Small intestine (tissue), 7 donors: ENCODE measurements at regions not wholly inside any gene's neighbourhood (a gene's known extent, or its start where the extent isn't known, plus 50 kb on each side); places are given as distances from the start of the nearest gene placed in this dataset.
"Not testable (repeated sequence)": the region's sequence is repeated elsewhere in the genome, so short reads cannot be mapped to it uniquely, and the experiment has no call there.

ENCODE experiments used
- DNase-seq, 2 donors: peaks; one replicate each; pipeline versions ENCODE4 v3.0.0 to v3.0.0-alpha.2; 2013
- FAIRE-seq: peaks from 2 replicates; lab custom pipeline; 2012; peaks lifted over from hg19 to GRCh38; lab: Jason Lieb, UNC
- H3K27ac ChIP-seq, 3 donors: one replicate each; pipeline ENCODE4 v1.5.1; 2013; ENCODE audit warnings: low read length in 2 of 3, mild to moderate bottlenecking in 2 of 3, control low read depth in 1 of 3, inconsistent platforms in 1 of 3, low read depth in 1 of 3, moderate library complexity in 1 of 3
- H3K27me3 ChIP-seq, 3 donors: one replicate each; pipeline ENCODE4 v1.6.1; 2013; ENCODE audit warnings: low read length in 3 of 3, inconsistent platforms in 1 of 3; ENCODE audit not compliant: control insufficient read depth in 3 of 3, insufficient read depth in 3 of 3
- H3K36me3 ChIP-seq, 3 donors: one replicate each; pipeline ENCODE4 v1.6.1; 2013; ENCODE audit warnings: low read length in 3 of 3, inconsistent platforms in 1 of 3, low read depth in 1 of 3, mild to moderate bottlenecking in 1 of 3, moderate library complexity in 1 of 3; ENCODE audit not compliant: control insufficient read depth in 3 of 3, insufficient read depth in 2 of 3
- H3K4me1 ChIP-seq, 3 donors: one replicate each; pipeline ENCODE4 v1.6.1; 2013; ENCODE audit warnings: low read length in 2 of 3, inconsistent platforms in 1 of 3, low read depth in 1 of 3, mild to moderate bottlenecking in 1 of 3, moderate library complexity in 1 of 3; ENCODE audit not compliant: control insufficient read depth in 3 of 3, insufficient read depth in 2 of 3
- H3K4me3 ChIP-seq, 3 donors: one replicate each; pipeline ENCODE4 v1.5.1; 2013; ENCODE audit warnings: low read length in 3 of 3, control low read depth in 1 of 3, inconsistent platforms in 1 of 3, low read depth in 1 of 3, mild to moderate bottlenecking in 1 of 3, moderate library complexity in 1 of 3
- H3K9me3 ChIP-seq, 2 donors: one replicate each; pipeline ENCODE4 v1.6.1; 2013; ENCODE audit warnings: low read depth in 1 of 2, low read length in 1 of 2; ENCODE audit not compliant: control insufficient read depth in 2 of 2, insufficient read depth in 1 of 2
- WGBS, 3 donors: extraction: QIAGEN DNeasy Blood & Tissue Kit; methylation state at CpG; one replicate each; pipeline ENCODE4 v1.1.7; 2013; 5-methylcytosine and 5-hydroxymethylcytosine counted together
- donor health status: healthy with polysubstance abuse.
- donor health status: control.
- donor health status: control.
- donor health status: Bipolar disorder and iron deficiency.
- donor health status: healthy.

GRCh38 chr13:34386229-34386628 lies 555.8 kb upstream of the NBEA start:
- FAIRE-seq, H3K9me3 ChIP-seq, H3K27ac ChIP-seq, H3K27me3 ChIP-seq, H3K4me3 ChIP-seq, H3K36me3 ChIP-seq, H3K4me1 ChIP-seq, DNase-seq: not testable (repeated sequence)

DNA sequence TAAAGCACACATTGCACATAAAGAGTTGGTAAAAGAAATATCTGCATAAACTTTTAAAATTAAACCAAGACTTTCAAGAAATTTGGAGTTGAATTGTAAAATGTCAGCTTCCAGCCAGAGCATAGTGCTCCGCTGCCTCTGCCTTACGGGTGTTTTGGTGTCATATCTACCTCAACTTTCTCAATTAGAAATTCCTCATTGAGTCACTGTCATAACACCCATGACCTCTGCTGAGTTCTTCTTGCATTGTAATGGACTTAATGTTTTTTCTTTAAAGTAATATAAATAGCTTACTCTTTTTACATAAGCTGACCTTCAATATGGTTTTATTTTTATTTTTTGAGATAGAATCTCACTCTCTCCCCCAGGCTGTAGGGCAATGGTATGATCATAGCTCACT lies 551.0 kb upstream of the NBEA start:
- DNase-seq (no peak), FAIRE-seq (no peak)
- WGBS, 3 donors: 95 to 96% (median 96%) methylated on average over 2 of the region's 2 CpGs
- Histone ChIP-seq H3K4me1 (no peaks in the 10 kb centered on the region), H3K27me3 (no peaks in the 10 kb centered on the region), H3K27ac (no peak overlapping the region), H3K36me3 (no peaks in the 10 kb centered on the region), H3K9me3 (peaks cover 1 to 2% of the 10 kb centered on the region in 2 donors), H3K4me3 (no peak overlapping the region)

- FAIRE-seq (no peak), DNase-seq (no peak)
- no peak overlapping the region for H3K27ac ChIP-seq
- no peaks in the 10 kb centered on the region for H3K36me3 ChIP-seq
- no peak overlapping the region for H3K4me3 ChIP-seq
- 81 to 94% (median 92%) methylated on average over 1 of the region's 1 CpG for WGBS, 3 donors
- H3K27me3 ChIP-seq: no peaks in the 10 kb centered on the region
- no peaks in the 10 kb centered on the region for H3K4me1 ChIP-seq
- H3K9me3 ChIP-seq: no peaks in the 10 kb centered on the region
Observed at GRCh38 chr13:34401696-34402095, 540.4 kb upstream of the NBEA start.

DNA sequence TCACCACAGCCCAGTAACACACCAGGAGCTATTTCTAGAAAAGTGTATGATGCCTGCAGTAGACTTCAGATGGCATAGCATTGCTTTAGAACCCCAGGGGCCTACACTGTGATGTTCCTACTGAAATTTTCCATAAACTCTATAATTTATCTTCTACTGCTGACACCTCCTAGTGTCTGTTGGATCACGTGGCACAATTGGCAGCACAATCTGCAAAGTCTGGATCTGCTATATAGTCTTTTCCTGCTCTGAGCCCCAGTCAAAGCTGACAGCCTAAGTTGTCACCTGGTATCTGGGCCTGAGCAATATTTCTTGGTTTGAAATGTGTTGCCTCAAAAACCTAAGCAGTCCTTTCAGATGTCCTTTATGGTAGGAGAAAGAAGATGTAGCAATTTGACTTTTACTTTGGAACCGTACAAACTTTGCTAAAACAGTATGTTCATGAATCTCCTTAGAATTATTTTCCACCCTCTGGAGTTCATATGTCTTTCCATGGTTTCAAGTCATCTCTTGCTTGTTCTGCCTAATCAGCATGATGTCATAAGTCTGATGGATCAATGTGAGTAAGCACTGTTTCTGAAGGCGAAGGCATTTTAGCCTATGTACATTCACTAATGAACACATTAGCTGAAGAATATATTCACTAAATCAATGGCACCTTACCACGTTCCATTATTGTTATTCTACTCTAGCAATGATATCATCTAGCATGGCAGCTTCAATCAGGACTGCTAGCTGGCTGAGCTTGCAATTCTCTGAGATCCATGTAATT lies 536.5 kb upstream of the NBEA start:
- Histone ChIP-seq H3K27ac (no peak overlapping the region), H3K27me3 (no peaks in the 10 kb centered on the region), H3K4me3 (no peak overlapping the region), H3K36me3 (no peaks in the 10 kb centered on the region), H3K4me1 (no peaks in the 10 kb centered on the region), H3K9me3 (no peaks in the 10 kb centered on the region)
- FAIRE-seq (no peak), DNase-seq (no peak)
- 77 to 87% (median 82%) methylated on average over 4 of the region's 4 CpGs for WGBS, 3 donors

- no peaks in the 10 kb centered on the region for H3K36me3 ChIP-seq
- H3K27me3 ChIP-seq: no peaks in the 10 kb centered on the region
- DNase-seq: no peak
- no peaks in the 10 kb centered on the region for H3K9me3 ChIP-seq
- H3K4me1 ChIP-seq: no peaks in the 10 kb centered on the region
- no peak overlapping the region for H3K4me3 ChIP-seq
- no peak overlapping the region for H3K27ac ChIP-seq
- FAIRE-seq: no peak
- 56 to 76% (median 62%) methylated on average over 2 of the region's 2 CpGs for WGBS, 3 donors
Observed at GRCh38 chr13:34408640-34409039, 533.4 kb upstream of the NBEA start.

GRCh38 chr13:34409496-34410182 lies 532.4 kb upstream of the NBEA start:
- no peaks in the 10 kb centered on the region for H3K27me3 ChIP-seq
- H3K36me3 ChIP-seq: no peaks in the 10 kb centered on the region
- 49 to 63% (median 62%) methylated on average over 7 of the region's 7 CpGs for WGBS, 3 donors
- no peaks in the 10 kb centered on the region for H3K9me3 ChIP-seq
- no peak overlapping the region for H3K4me3 ChIP-seq
- DNase-seq: no peak
- FAIRE-seq: no peak
- no peak overlapping the region for H3K27ac ChIP-seq
- H3K4me1 ChIP-seq: no peaks in the 10 kb centered on the region

GRCh38 chr13:34410678-34411077 lies 531.4 kb upstream of the NBEA start:
- no peaks in the 10 kb centered on the region for H3K4me1 ChIP-seq
- H3K9me3 ChIP-seq: no peaks in the 10 kb centered on the region
- no peak overlapping the region for H3K27ac ChIP-seq
- no peaks in the 10 kb centered on the region for H3K36me3 ChIP-seq
- DNase-seq (no peak), FAIRE-seq (no peak)
- no peak overlapping the region for H3K4me3 ChIP-seq
- 64 to 90% (median 89%) methylated on average over 4 of the region's 4 CpGs for WGBS, 3 donors
- H3K27me3 ChIP-seq: no peaks in the 10 kb centered on the region

DNA sequence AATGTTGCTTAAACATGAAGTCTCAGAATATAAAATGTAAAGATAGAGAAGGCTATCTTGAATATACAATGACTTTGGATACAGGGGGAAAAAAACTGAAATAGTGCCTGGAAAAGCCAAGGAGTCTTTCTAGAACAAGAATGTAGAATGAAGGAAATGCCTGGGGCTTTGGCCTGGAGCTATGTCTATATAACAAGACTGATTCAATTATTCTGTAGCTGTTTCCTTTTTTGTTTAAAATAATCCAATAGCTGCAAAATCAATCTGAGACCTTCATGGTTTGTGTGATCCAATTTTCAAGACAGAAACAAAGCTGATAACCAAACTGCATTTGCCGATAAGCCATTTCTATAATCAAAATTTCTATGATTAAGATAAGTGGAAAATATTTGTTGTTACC lies 530.9 kb upstream of the NBEA start:
- H3K36me3 ChIP-seq: no peaks in the 10 kb centered on the region
- no peaks in the 10 kb centered on the region for H3K9me3 ChIP-seq
- no peaks in the 10 kb centered on the region for H3K4me1 ChIP-seq
- H3K27ac ChIP-seq: no peak overlapping the region
- FAIRE-seq (no peak), DNase-seq (no peak)
- no peak overlapping the region for H3K4me3 ChIP-seq
- WGBS, 3 donors: 69 to 88% (median 75%) methylated on average over 1 of the region's 1 CpG
- H3K27me3 ChIP-seq: no peaks in the 10 kb centered on the region
